NCI-H2171 (cell line): ENCODE measurements at regions not wholly inside any gene's neighbourhood (a gene's known extent, or its start where the extent isn't known, plus 50 kb on each side); places are given as distances from the start of the nearest gene placed in this dataset.
"Not testable (repeated sequence)": the region's sequence is repeated elsewhere in the genome, so short reads cannot be mapped to it uniquely, and the experiment has no call there.

Source experiments
- DNase-seq: peaks from one replicate; lab custom pipeline; 2025; lab: John Stamatoyannopoulos, UW

- no peak for DNase-seq
These were observed 428.8 kb downstream of the CHSY3 start for GRCh38 chr5:130333089-130333488.

GRCh38 chr5:130331332-130331731, 427.1 kb downstream of the CHSY3 start:
- no peak for DNase-seq

GRCh38 chr5:130324953-130325671, 420.8 kb downstream of the CHSY3 start:
- DNase-seq: no peak

GRCh38 chr5:130323804-130324454, 419.7 kb downstream of the CHSY3 start:
- DNase-seq: no peak

GRCh38 chr5:130321931-130322330, 417.7 kb downstream of the CHSY3 start:
- no peak for DNase-seq

- DNase-seq: no peak
These were observed 412.9 kb downstream of the CHSY3 start for GRCh38 chr5:130316971-130317680.

- DNase-seq: no peak
These were observed 391.0 kb downstream of the CHSY3 start for GRCh38 chr5:130295235-130295634.

- DNase-seq: not testable (repeated sequence)
These were observed 390.5 kb downstream of the CHSY3 start for GRCh38 chr5:130294798-130295197.

- DNase-seq: no peak
These were observed 386.0 kb downstream of the CHSY3 start for GRCh38 chr5:130290219-130290618.

- no peak for DNase-seq
These were observed 385.1 kb downstream of the CHSY3 start for GRCh38 chr5:130289132-130290088.

- DNase-seq: no peak
These were observed 383.2 kb downstream of the CHSY3 start for GRCh38 chr5:130287438-130287837.

GRCh38 chr5:130286971-130287370, 382.7 kb downstream of the CHSY3 start:
- DNase-seq: no peak

GRCh38 chr5:130282049-130282448, 377.8 kb downstream of the CHSY3 start:
- no peak for DNase-seq

GRCh38 chr5:130280528-130281217, 376.4 kb downstream of the CHSY3 start:
- DNase-seq: no peak

- DNase-seq: no peak
These were observed 375.1 kb downstream of the CHSY3 start for GRCh38 chr5:130279386-130279785.

- DNase-seq: no peak
These were observed 373.9 kb downstream of the CHSY3 start for GRCh38 chr5:130278136-130278535.

- DNase-seq: no peak
These were observed 373.3 kb downstream of the CHSY3 start for GRCh38 chr5:130277522-130277921.

GRCh38 chr5:130277002-130277401, 372.7 kb downstream of the CHSY3 start:
- no peak for DNase-seq

- no peak for DNase-seq
These were observed 368.6 kb downstream of the CHSY3 start for GRCh38 chr5:130272837-130273236.

- DNase-seq: no peak
These were observed 366.5 kb downstream of the CHSY3 start for GRCh38 chr5:130270786-130271185.

- DNase-seq: no peak
These were observed 364.2 kb downstream of the CHSY3 start for GRCh38 chr5:130268489-130268888.
